HepG2 (cell line): ENCODE measurements at regions not wholly inside any gene's neighbourhood (a gene's known extent, or its start where the extent isn't known, plus 50 kb on each side); places are given as distances from the start of the nearest gene placed in this dataset.

Experiments used
- AHDC1 ChIP-seq: sonication (generic); formaldehyde crosslinking; IDR thresholded peaks from 2 replicates; pipeline ENCODE4 v1.5.1; 2020; ENCODE audit warnings: mild to moderate bottlenecking, missing genetic modification reagents, borderline replicate concordance
- BCL6 ChIP-seq: IDR thresholded peaks from 2 replicates; pipeline ENCODE4 v1.6.1; 2016; ENCODE audit warnings: missing genetic modification reagents, missing compliant biosample characterization
- ELF1 ChIP-seq: sonication (generic); formaldehyde crosslinking; IDR thresholded peaks from 2 replicates; pipeline ENCODE4 v1.4.0; 2020; ENCODE audit warnings: missing genetic modification reagents
- FOXP4 ChIP-seq: sonication (generic); formaldehyde crosslinking; IDR thresholded peaks from 2 replicates; pipeline ENCODE4 v1.4.0; 2020; ENCODE audit warnings: missing genetic modification reagents
- HDAC6 ChIP-seq: fragments of 200-600 bp; sonication (generic); IDR thresholded peaks from 2 replicates; pipeline ENCODE4 v1.7.0; 2017; ENCODE audit warnings: mild to moderate bottlenecking, antibody characterized with exemption, low read length, low read depth
- HMG20B ChIP-seq: conservative IDR thresholded peaks from 2 replicates; pipeline ENCODE4 v1.6.1; 2016; ENCODE audit warnings: missing genetic modification reagents, missing compliant biosample characterization
- NFYC ChIP-seq: IDR thresholded peaks from 2 replicates; pipeline ENCODE4 v1.6.1; 2016; ENCODE audit warnings: missing genetic modification reagents, missing compliant biosample characterization
- TFE3 ChIP-seq: IDR thresholded peaks from 2 replicates; pipeline ENCODE4 v1.6.1; 2016
- ZBED4 ChIP-seq: sonication (generic); formaldehyde crosslinking; IDR thresholded peaks from 2 replicates; pipeline ENCODE4 v1.4.0; 2020; ENCODE audit warnings: missing genetic modification reagents, borderline replicate concordance
- ZNF160 ChIP-seq: sonication (generic); formaldehyde crosslinking; IDR thresholded peaks from 2 replicates; pipeline ENCODE4 v1.8.0; 2022; ENCODE audit warnings: mild to moderate bottlenecking, inconsistent platforms, missing genetic modification reagents
- ZNF451 ChIP-seq: sonication (generic); formaldehyde crosslinking; IDR thresholded peaks from 2 replicates; pipeline ENCODE4 v1.5.0; 2020; ENCODE audit warnings: mild to moderate bottlenecking, missing genetic modification reagents
- ZNF574 ChIP-seq: sonication (generic); formaldehyde crosslinking; IDR thresholded peaks from 2 replicates; pipeline ENCODE4 v1.4.0; 2020; ENCODE audit warnings: missing genetic modification reagents
- ZNF605 ChIP-seq: sonication (generic); formaldehyde crosslinking; IDR thresholded peaks from 2 replicates; pipeline ENCODE4 v1.8.0; 2022; ENCODE audit warnings: mild to moderate bottlenecking, missing genetic modification reagents

DNA sequence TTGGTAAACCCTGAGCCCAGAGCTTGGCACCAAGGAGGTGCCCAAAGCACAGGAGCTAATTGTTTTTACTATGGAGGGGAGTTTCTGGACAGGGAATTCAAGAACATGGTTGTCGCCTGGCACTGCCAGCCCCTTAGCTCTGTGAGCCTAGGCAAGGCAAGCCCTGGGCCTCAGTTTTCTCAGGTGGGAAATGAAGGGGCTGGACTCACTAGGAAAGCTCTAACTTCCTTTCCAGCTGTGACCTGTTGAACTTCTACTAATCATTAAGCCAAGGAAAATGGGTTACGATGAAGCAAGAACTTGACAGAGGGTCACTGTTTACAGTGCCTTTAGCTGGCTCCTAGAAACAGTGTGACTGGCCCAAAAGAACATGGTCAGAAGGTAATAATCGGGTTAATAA is 277.2 kb downstream of the SHQ1 start (continued):
- TF ChIP-seq ZNF574 (CRISPR knock-in tag): peak; percentile 0; the same call in 1 of the 2 replicates
- TF ChIP-seq ZNF451 (CRISPR knock-in tag): no peak
- TF ChIP-seq HMG20B (CRISPR knock-in tag): 0 out of 2 replicates have a peak, but pooled peaks have one; percentile 39
- peak; percentile 40; the same call in 1 of the 2 replicates for TF ChIP-seq TFE3
- peak; percentile 81 for TF ChIP-seq FOXP4 (CRISPR knock-in tag)
- TF ChIP-seq ZBED4: peak; percentile 84
- no peak for TF ChIP-seq ZNF605 (CRISPR knock-in tag)
- TF ChIP-seq HDAC6: no peak
- peak; percentile 88 for TF ChIP-seq BCL6 (CRISPR knock-in tag)
- 0 out of 2 replicates have a peak, but pooled peaks have one; percentile 8 for TF ChIP-seq AHDC1
- peak; percentile 28; the same call in 1 of the 2 replicates for TF ChIP-seq ELF1 (CRISPR knock-in tag)
- TF ChIP-seq ZNF160 (CRISPR knock-in tag): no peak
- TF ChIP-seq NFYC (CRISPR knock-in tag): no peak
